Epithelial cell of esophagus (primary cell): ENCODE measurements at regions not wholly inside any gene's neighbourhood (a gene's known extent, or its start where the extent isn't known, plus 50 kb on each side); places are given as distances from the start of the nearest gene placed in this dataset.

ENCODE experiments used
- DNase-seq: peaks from one replicate; pipeline ENCODE4 v3.0.0; 2010; ENCODE audit warnings: low read depth
- H3K4me3 ChIP-seq: 2 replicates; pipeline ENCODE4 v1.5.1; 2011; ENCODE audit warnings: mild to moderate bottlenecking, low read length, control low read depth
- CTCF ChIP-seq: IDR thresholded peaks from 2 replicates; pipeline ENCODE4 v1.5.1; 2011; ENCODE audit warnings: low read depth, mild to moderate bottlenecking, low read length, control low read depth, inconsistent platforms; ENCODE audit not compliant: insufficient read depth; ENCODE audit errors: missing control alignments

- no peak for DNase-seq
- H3K4me3 ChIP-seq: no peak overlapping the region
- TF ChIP-seq CTCF: no peak
Measured at GRCh38 chr20:63083831-63084562, 77.2 kb upstream of the BHLHE23 start.

GRCh38 chr20:63082939-63083735 is 76.4 kb upstream of the BHLHE23 start:
- TF ChIP-seq CTCF: no peak
- no peak for DNase-seq
- H3K4me3 ChIP-seq: no peak overlapping the region

- no peak overlapping the region for H3K4me3 ChIP-seq
- DNase-seq: peak; percentile 31
- no peak for TF ChIP-seq CTCF
Measured at GRCh38 chr20:63082308-63082938, 75.7 kb upstream of the BHLHE23 start.

- no peak for DNase-seq
- TF ChIP-seq CTCF: no peak
- H3K4me3 ChIP-seq: no peak overlapping the region
Measured at GRCh38 chr20:63081831-63082230, 75.1 kb upstream of the BHLHE23 start.

- DNase-seq: no peak
- no peak overlapping the region for H3K4me3 ChIP-seq
- TF ChIP-seq CTCF: no peak
Measured at GRCh38 chr20:63081351-63081750, 74.6 kb upstream of the BHLHE23 start.

- H3K4me3 ChIP-seq: no peak overlapping the region
- no peak for TF ChIP-seq CTCF
- no peak for DNase-seq
Measured at GRCh38 chr20:63080811-63081210, 74.0 kb upstream of the BHLHE23 start.

- TF ChIP-seq CTCF: no peak
- no peak overlapping the region for H3K4me3 ChIP-seq
- DNase-seq: no peak
Measured at GRCh38 chr20:63080411-63080810, 73.6 kb upstream of the BHLHE23 start.
